Stimulated activated CD4-positive, alpha-beta T cell treated with anti-CD3 and anti-CD28 coated beads, Interleukin-12 subunit alpha, Interleukin-12 subunit beta, amount 100 ng/mL, for 24 hours (primary cell): ENCODE measurements at regions not wholly inside any gene's neighbourhood (a gene's known extent, or its start where the extent isn't known, plus 50 kb on each side); places are given as distances from the start of the nearest gene placed in this dataset.
"Not testable (repeated sequence)": the region's sequence is repeated elsewhere in the genome, so short reads cannot be mapped to it uniquely, and the experiment has no call there.

Source experiments
- DNase-seq, 2 experiments: peaks; one replicate each; pipeline ENCODE4 v3.0.0-alpha.2; 2020; ENCODE audit warnings: low read depth in 2 of 2

- no peak for DNase-seq
Observed at GRCh38 chr7:131015657-131015958, 281.6 kb upstream of the KLF14 start.

- no peak for DNase-seq
Observed at GRCh38 chr7:131016230-131016629, 282.2 kb upstream of the KLF14 start.

- no peak for DNase-seq
Observed at GRCh38 chr7:131019351-131019750, 285.3 kb upstream of the KLF14 start.

GRCh38 chr7:131020759-131021261, 286.8 kb upstream of the KLF14 start:
- no peak for DNase-seq

GRCh38 chr7:131021460-131021859, 287.5 kb upstream of the KLF14 start:
- DNase-seq: no peak

- DNase-seq: no peak
Observed at GRCh38 chr7:131021902-131022301, 287.9 kb upstream of the KLF14 start.

GRCh38 chr7:131026297-131027000, 292.4 kb upstream of the KLF14 start:
- DNase-seq: no peak

GRCh38 chr7:131027287-131027773, 293.3 kb upstream of the KLF14 start:
- peak in 1 of 2 experiments; percentile 44 for DNase-seq

- DNase-seq: no peak
Observed at GRCh38 chr7:131028295-131028694, 294.3 kb upstream of the KLF14 start.

GRCh38 chr7:131029002-131029401, 295.0 kb upstream of the KLF14 start:
- DNase-seq: no peak

- DNase-seq: no peak
Observed at GRCh38 chr7:131031099-131031868, 296.4 kb upstream of the MKLN1 start.

GRCh38 chr7:131032786-131033185, 294.9 kb upstream of the MKLN1 start:
- no peak for DNase-seq

GRCh38 chr7:131034166-131034881, 293.4 kb upstream of the MKLN1 start:
- no peak for DNase-seq

GRCh38 chr7:131035088-131035770, 292.4 kb upstream of the MKLN1 start:
- no peak for DNase-seq

GRCh38 chr7:131038153-131038552, 289.5 kb upstream of the MKLN1 start:
- DNase-seq: no peak

GRCh38 chr7:131039355-131039762, 288.3 kb upstream of the MKLN1 start:
- DNase-seq: no peak

GRCh38 chr7:131039836-131040235, 287.8 kb upstream of the MKLN1 start:
- no peak for DNase-seq

GRCh38 chr7:131040467-131040932, 287.2 kb upstream of the MKLN1 start:
- peak in 1 of 2 experiments; percentile 42 for DNase-seq

GRCh38 chr7:131041012-131041695, 286.5 kb upstream of the MKLN1 start:
- DNase-seq: not testable (repeated sequence)

GRCh38 chr7:131042269-131043160, 285.2 kb upstream of the MKLN1 start:
- no peak for DNase-seq
